Large intestine (tissue), 3 donors: ENCODE measurements at regions not wholly inside any gene's neighbourhood (a gene's known extent, or its start where the extent isn't known, plus 50 kb on each side); places are given as distances from the start of the nearest gene placed in this dataset.

ENCODE experiments used
- DNase-seq, 2 donors: peaks; one replicate each; pipeline versions ENCODE4 v3.0.0 to v3.0.0-alpha.2; 2013
- H3K27ac ChIP-seq: one replicate; pipeline ENCODE4 v1.5.1; 2013; ENCODE audit warnings: low read length
- H3K27me3 ChIP-seq: 2 replicates; pipeline ENCODE4 v1.6.1; 2013; ENCODE audit warnings: low read length; ENCODE audit not compliant: control insufficient read depth, insufficient read depth
- H3K36me3 ChIP-seq: 2 replicates; pipeline ENCODE4 v1.6.1; 2013; ENCODE audit warnings: low read length; ENCODE audit not compliant: control insufficient read depth, insufficient read depth
- H3K4me1 ChIP-seq: one replicate; pipeline ENCODE4 v1.6.1; 2013; ENCODE audit warnings: low read length; ENCODE audit not compliant: control insufficient read depth, insufficient read depth
- H3K4me3 ChIP-seq: one replicate; pipeline ENCODE4 v1.5.1; 2013; ENCODE audit warnings: low read length
- H3K9me3 ChIP-seq: one replicate; pipeline ENCODE4 v1.6.1; 2013; ENCODE audit warnings: mild to moderate bottlenecking, low read depth, low read length, moderate library complexity; ENCODE audit not compliant: control insufficient read depth
- WGBS: methylation state at CpG from one replicate; pipeline ENCODE4 v1.1.5; 2013; ENCODE audit warnings: low lambda C conversion rate; ENCODE audit not compliant: insufficient coverage; 5-methylcytosine and 5-hydroxymethylcytosine counted together

- Histone ChIP-seq H3K27me3 (no peaks in the 10 kb centered on the region), H3K9me3 (no peaks in the 10 kb centered on the region), H3K36me3 (no peaks in the 10 kb centered on the region), H3K4me3 (no peak overlapping the region), H3K27ac (no peak overlapping the region), H3K4me1 (no peaks in the 10 kb centered on the region)
- WGBS: 100% methylated on average over 1 of the region's 4 CpGs
- DNase-seq: no peak
Observed at GRCh38 chr13:105514401-105514800, 1021.1 kb downstream of the EFNB2 start.

- no peaks in the 10 kb centered on the region for H3K4me1 ChIP-seq
- H3K4me3 ChIP-seq: no peak overlapping the region
- no CpG with 5 or more reads among the region's 2 CpGs for WGBS
- H3K27me3 ChIP-seq: no peaks in the 10 kb centered on the region
- H3K9me3 ChIP-seq: no peaks in the 10 kb centered on the region
- no peak overlapping the region for H3K27ac ChIP-seq
- H3K36me3 ChIP-seq: no peaks in the 10 kb centered on the region
- DNase-seq: no peak
Observed at GRCh38 chr13:105513448-105513847, 1022.0 kb downstream of the EFNB2 start.

GRCh38 chr13:105509981-105510762, 1025.3 kb downstream of the EFNB2 start:
- Histone ChIP-seq H3K27me3 (no peaks in the 10 kb centered on the region), H3K36me3 (no peaks in the 10 kb centered on the region), H3K4me1 (no peaks in the 10 kb centered on the region), H3K9me3 (no peaks in the 10 kb centered on the region), H3K4me3 (no peak overlapping the region), H3K27ac (no peak overlapping the region)
- DNase-seq: no peak
- WGBS: 46% methylated on average over 6 of the region's 7 CpGs

GRCh38 chr13:105506463-105506862, 1029.0 kb downstream of the EFNB2 start:
- H3K36me3 ChIP-seq: no peaks in the 10 kb centered on the region
- no peak overlapping the region for H3K27ac ChIP-seq
- no peaks in the 10 kb centered on the region for H3K27me3 ChIP-seq
- no peaks in the 10 kb centered on the region for H3K9me3 ChIP-seq
- no peak overlapping the region for H3K4me3 ChIP-seq
- no peaks in the 10 kb centered on the region for H3K4me1 ChIP-seq
- DNase-seq: no peak
- no CpG with 5 or more reads among the region's 9 CpGs for WGBS

- Histone ChIP-seq H3K9me3 (no peaks in the 10 kb centered on the region), H3K27ac (no peak overlapping the region), H3K36me3 (no peaks in the 10 kb centered on the region), H3K4me3 (no peak overlapping the region), H3K4me1 (no peaks in the 10 kb centered on the region), H3K27me3 (no peaks in the 10 kb centered on the region)
- DNase-seq: no peak
- no CpG with 5 or more reads among the region's 5 CpGs for WGBS
Observed at GRCh38 chr13:105502193-105502592, 1033.3 kb downstream of the EFNB2 start.

GRCh38 chr13:105497597-105497996, 1037.9 kb downstream of the EFNB2 start:
- Histone ChIP-seq H3K27me3 (no peaks in the 10 kb centered on the region), H3K36me3 (no peaks in the 10 kb centered on the region), H3K27ac (no peak overlapping the region), H3K4me3 (no peak overlapping the region), H3K9me3 (no peaks in the 10 kb centered on the region), H3K4me1 (no peaks in the 10 kb centered on the region)
- WGBS: no CpG with 5 or more reads among the region's 3 CpGs
- no peak for DNase-seq

GRCh38 chr13:105492216-105492615, 1043.2 kb downstream of the EFNB2 start:
- Histone ChIP-seq H3K36me3 (no peaks in the 10 kb centered on the region), H3K9me3 (no peaks in the 10 kb centered on the region), H3K4me3 (no peak overlapping the region), H3K4me1 (no peaks in the 10 kb centered on the region), H3K27me3 (no peaks in the 10 kb centered on the region), H3K27ac (no peak overlapping the region)
- DNase-seq: no peak

GRCh38 chr13:105491345-105491744, 1044.1 kb downstream of the EFNB2 start:
- Histone ChIP-seq H3K27ac (no peak overlapping the region), H3K4me1 (no peaks in the 10 kb centered on the region), H3K9me3 (no peaks in the 10 kb centered on the region), H3K4me3 (no peak overlapping the region), H3K36me3 (no peaks in the 10 kb centered on the region), H3K27me3 (no peaks in the 10 kb centered on the region)
- 20% methylated on average over 1 of the region's 3 CpGs for WGBS
- no peak for DNase-seq

GRCh38 chr13:105485081-105485480, 1050.4 kb downstream of the EFNB2 start:
- Histone ChIP-seq H3K27ac (no peak overlapping the region), H3K4me1 (no peaks in the 10 kb centered on the region), H3K4me3 (no peak overlapping the region), H3K9me3 (no peaks in the 10 kb centered on the region), H3K27me3 (no peaks in the 10 kb centered on the region), H3K36me3 (no peaks in the 10 kb centered on the region)
- WGBS: 100% methylated on average over 1 of the region's 2 CpGs
- no peak for DNase-seq

- H3K9me3 ChIP-seq: no peaks in the 10 kb centered on the region
- no peak overlapping the region for H3K27ac ChIP-seq
- 70% methylated on average over 2 of the region's 2 CpGs for WGBS
- H3K36me3 ChIP-seq: no peaks in the 10 kb centered on the region
- H3K27me3 ChIP-seq: peaks cover 2% of the 10 kb centered on the region
- no peak for DNase-seq
- H3K4me3 ChIP-seq: no peak overlapping the region
- no peaks in the 10 kb centered on the region for H3K4me1 ChIP-seq
Observed at GRCh38 chr13:105474983-105475610, 1060.4 kb downstream of the EFNB2 start.

GRCh38 chr13:105471673-105472072, 1063.8 kb downstream of the EFNB2 start:
- no peaks in the 10 kb centered on the region for H3K27me3 ChIP-seq
- no peaks in the 10 kb centered on the region for H3K4me1 ChIP-seq
- H3K36me3 ChIP-seq: no peaks in the 10 kb centered on the region
- H3K9me3 ChIP-seq: no peaks in the 10 kb centered on the region
- 57% methylated on average over 2 of the region's 3 CpGs for WGBS
- peak in 1 of 2 donors; percentile 4 for DNase-seq
- H3K4me3 ChIP-seq: no peak overlapping the region
- no peak overlapping the region for H3K27ac ChIP-seq
